CD4-positive, alpha-beta T cell (primary cell): ENCODE measurements at regions not wholly inside any gene's neighbourhood (a gene's known extent, or its start where the extent isn't known, plus 50 kb on each side); places are given as distances from the start of the nearest gene placed in this dataset.

Experiments used
- ATAC-seq: fragments of 200-7000 bp; cut with Tn5 transposase; one replicate; pipeline ENCODE4 v1.10.0; 2022; ENCODE audit warnings: mild to moderate bottlenecking; ENCODE audit not compliant: poor library complexity
- CTCF ChIA-PET: fragments of 350-600 bp; sonication (Branson Sonifier 250); formaldehyde crosslinking; loops from one replicate; lab custom pipeline; 2021; ENCODE audit warnings: antibody characterized with exemption, inconsistent platforms; lab: Charles Lee
- POLR2A ChIA-PET: fragments of 350-600 bp; sonication (Branson Sonifier 250); formaldehyde crosslinking; loops from one replicate; lab custom pipeline; 2021; ENCODE audit warnings: antibody characterized with exemption, inconsistent platforms; lab: Charles Lee
- DNase-seq, 14 experiments: peaks; one replicate each; pipeline ENCODE4 v3.0.0-alpha.2; 2013 to 2020; ENCODE audit warnings: mixed read lengths in 2 of 14
- H3K27ac ChIP-seq, 2 donors: one replicate each; pipeline versions ENCODE4 v1.5.1 to v1.7.0; 2013; ENCODE audit warnings: low read length in 2 of 2, low read depth in 1 of 2, mild to moderate bottlenecking in 1 of 2
- H3K27me3 ChIP-seq, 2 experiments: 1 replicate in 1 of 2; 2 replicates in 1 of 2; pipeline versions ENCODE4 v1.6.1 to v1.7.0; 2013; ENCODE audit warnings: low read length in 2 of 2, control low read depth in 1 of 2, mild to moderate bottlenecking in 1 of 2, moderate library complexity in 1 of 2; ENCODE audit not compliant: insufficient read depth in 2 of 2, control insufficient read depth in 1 of 2
- H3K36me3 ChIP-seq: one replicate; pipeline ENCODE4 v1.6.1; 2013; ENCODE audit warnings: low read length, control low read depth; ENCODE audit not compliant: insufficient read depth
- H3K4me1 ChIP-seq: one replicate; pipeline ENCODE4 v1.6.1; 2013; ENCODE audit warnings: low read length, control low read depth; ENCODE audit not compliant: insufficient read depth
- H3K4me3 ChIP-seq: one replicate; pipeline ENCODE4 v1.5.1; 2013; ENCODE audit warnings: mild to moderate bottlenecking, low read length, moderate library complexity
- H3K9me3 ChIP-seq, 2 experiments: 1 replicate in 1 of 2; 2 replicates in 1 of 2; pipeline versions ENCODE4 v1.6.1 to v1.7.0; 2013; ENCODE audit warnings: low read length in 2 of 2, mild to moderate bottlenecking in 2 of 2, control low read depth in 1 of 2, moderate library complexity in 1 of 2; ENCODE audit not compliant: control insufficient read depth in 1 of 2, insufficient read depth in 1 of 2
- H3K27ac Mint-ChIP-seq: one replicate; pipeline ENCODE4 v1.8.0; 2020; ENCODE audit warnings: mixed read lengths
- H3K27me3 Mint-ChIP-seq: one replicate; pipeline ENCODE4 v1.8.0; 2021; ENCODE audit warnings: mixed read lengths
- H3K36me3 Mint-ChIP-seq: one replicate; pipeline ENCODE4 v1.8.0; 2021; ENCODE audit warnings: low read depth, mixed read lengths
- H3K4me1 Mint-ChIP-seq: one replicate; pipeline ENCODE4 v1.8.0; 2021; ENCODE audit warnings: low read depth, mixed read lengths
- H3K4me3 Mint-ChIP-seq: one replicate; pipeline ENCODE4 v1.8.0; 2020; ENCODE audit warnings: mild to moderate bottlenecking, mixed read lengths
- H3K9me3 Mint-ChIP-seq: one replicate; pipeline ENCODE4 v1.8.0; 2020; ENCODE audit warnings: mixed read lengths
- CTCF ChIP-seq: fragments of 200-600 bp; IDR thresholded peaks from one replicate; pipeline ENCODE4 v1.8.0; 2022; ENCODE audit warnings: antibody characterized with exemption, mild to moderate bottlenecking
- intact Hi-C, 2 experiments: fragments of 100-400 bp; cut with DNase I in 1 of 2; cut with micrococcal nuclease in 1 of 2; formaldehyde crosslinking; loops; one replicate each; pipeline versions ENCODE4 v1.15.1 to v1.9.0; 2023 to 2025; cut with DNase I, micrococcal nuclease

GRCh38 chr16:16960785-16961184 is 510.0 kb downstream of the XYLT1 start:
- Mint-ChIP-seq H3K9me3 (no peaks in the 10 kb centered on the region), H3K27me3 (peaks cover under 1% of the 10 kb centered on the region), H3K4me1 (no peaks in the 10 kb centered on the region), H3K4me3 (no peak overlapping the region), H3K36me3 (no peaks in the 10 kb centered on the region), H3K27ac (no peak overlapping the region)
- POLR2A ChIA-PET = no interaction called here
- H3K4me3 ChIP-seq = no peak overlapping the region
- DNase-seq = no peak
- intact Hi-C loops = no loop called here
- no peaks in the 10 kb centered on the region for H3K36me3 ChIP-seq
- peaks cover 0 to 3% of the 10 kb centered on the region in 2 experiments for H3K27me3 ChIP-seq
- CTCF ChIA-PET = no interaction called here
- no peak overlapping the region for H3K27ac ChIP-seq
- TF ChIP-seq CTCF = no peak
- H3K4me1 ChIP-seq = no peaks in the 10 kb centered on the region
- ATAC-seq = no peak
- no peaks in the 10 kb centered on the region for H3K9me3 ChIP-seq

- H3K9me3 ChIP-seq = no peaks in the 10 kb centered on the region
- Mint-ChIP-seq H3K4me3 (no peak overlapping the region), H3K36me3 (no peaks in the 10 kb centered on the region), H3K9me3 (no peaks in the 10 kb centered on the region), H3K4me1 (no peaks in the 10 kb centered on the region), H3K27ac (no peak overlapping the region), H3K27me3 (peaks cover 9% of the 10 kb centered on the region)
- DNase-seq (no peak), ATAC-seq (no peak)
- POLR2A ChIA-PET = no interaction called here
- no peak overlapping the region for H3K27ac ChIP-seq
- intact Hi-C loops = no loop called here
- H3K4me3 ChIP-seq = no peak overlapping the region
- no peaks in the 10 kb centered on the region for H3K36me3 ChIP-seq
- CTCF ChIA-PET = interaction anchor here (0.6 kb wide), 1 partner anchor 102 kb away, joined by 4 read pairs; no protein-coding TSS in a partner anchor
- no peaks in the 10 kb centered on the region for H3K4me1 ChIP-seq
- H3K27me3 ChIP-seq = peaks cover 0 to 3% of the 10 kb centered on the region in 2 experiments
- no peak for TF ChIP-seq CTCF
Measured at GRCh38 chr16:16966439-16966838, 504.3 kb downstream of the XYLT1 start.

- ATAC-seq (no peak), DNase-seq (no peak)
- POLR2A ChIA-PET = no interaction called here
- TF ChIP-seq CTCF = no peak
- intact Hi-C loops = no loop called here
- Mint-ChIP-seq H3K27me3 (peaks cover 6% of the 10 kb centered on the region), H3K9me3 (no peaks in the 10 kb centered on the region), H3K36me3 (no peaks in the 10 kb centered on the region), H3K4me3 (no peak overlapping the region), H3K27ac (no peak overlapping the region), H3K4me1 (no peaks in the 10 kb centered on the region)
- Histone ChIP-seq H3K4me3 (no peak overlapping the region), H3K4me1 (no peaks in the 10 kb centered on the region), H3K27me3 (no peaks in the 10 kb centered on the region), H3K36me3 (no peaks in the 10 kb centered on the region), H3K27ac (no peak overlapping the region), H3K9me3 (no peaks in the 10 kb centered on the region)
- CTCF ChIA-PET = no interaction called here
Measured at GRCh38 chr16:16971042-16971441, 499.7 kb downstream of the XYLT1 start.
